Nephron (organoid): ENCODE measurements at regions not wholly inside any gene's neighbourhood (a gene's known extent, or its start where the extent isn't known, plus 50 kb on each side); places are given as distances from the start of the nearest gene placed in this dataset.

Experiments used
- H3K27ac Mint-ChIP-seq, 3 experiments: 2 replicates each; pipeline ENCODE4 v1.8.0; 2020; ENCODE audit warnings: mixed read lengths in 3 of 3, mild to moderate bottlenecking in 2 of 3, moderate library complexity in 1 of 3
- H3K27me3 Mint-ChIP-seq: 2 replicates; pipeline ENCODE4 v1.8.0; 2021; ENCODE audit warnings: low read depth, mild to moderate bottlenecking, moderate library complexity, mixed read lengths
- H3K36me3 Mint-ChIP-seq: 2 replicates; pipeline ENCODE4 v1.8.0; 2020; ENCODE audit warnings: low read depth, mixed read lengths
- H3K4me1 Mint-ChIP-seq: 2 replicates; pipeline ENCODE4 v1.8.0; 2020; ENCODE audit warnings: mixed read lengths
- H3K4me3 Mint-ChIP-seq, 3 experiments: 2 replicates each; pipeline ENCODE4 v1.8.0; 2020; ENCODE audit warnings: mild to moderate bottlenecking in 3 of 3, mixed read lengths in 3 of 3, moderate library complexity in 2 of 3
- H3K9me3 Mint-ChIP-seq: 2 replicates; pipeline ENCODE4 v1.8.0; 2020; ENCODE audit warnings: mixed read lengths
- CTCF ChIP-seq, 3 experiments: fragments of 200-600 bp; sonication (generic); IDR thresholded peaks; one replicate each; pipeline ENCODE4 v1.5.0; 2021; ENCODE audit warnings: antibody characterized with exemption in 3 of 3; ENCODE audit not compliant: unreplicated experiment in 3 of 3

- H3K27ac Mint-ChIP-seq: no peak overlapping the region
- no peaks in the 10 kb centered on the region for H3K4me1 Mint-ChIP-seq
- no peaks in the 10 kb centered on the region for H3K36me3 Mint-ChIP-seq
- H3K4me3 Mint-ChIP-seq: no peak overlapping the region
- H3K27me3 Mint-ChIP-seq: peaks cover 2% of the 10 kb centered on the region
- no peaks in the 10 kb centered on the region for H3K9me3 Mint-ChIP-seq
- TF ChIP-seq CTCF (IDR thresholded peaks at IDR 0.05; ENCODE audit: unreplicated experiment in 3 of 3): no peak
Measured at GRCh38 chr6:12533586-12533985, 183.0 kb upstream of the PHACTR1 start.

- Mint-ChIP-seq H3K27ac (no peak overlapping the region), H3K4me3 (no peak overlapping the region), H3K9me3 (no peaks in the 10 kb centered on the region), H3K36me3 (no peaks in the 10 kb centered on the region), H3K4me1 (no peaks in the 10 kb centered on the region), H3K27me3 (no peaks in the 10 kb centered on the region)
- no peak for TF ChIP-seq CTCF (IDR thresholded peaks at IDR 0.05; ENCODE audit: unreplicated experiment in 3 of 3)
Measured at GRCh38 chr6:12534069-12534853, 182.3 kb upstream of the PHACTR1 start.

DNA sequence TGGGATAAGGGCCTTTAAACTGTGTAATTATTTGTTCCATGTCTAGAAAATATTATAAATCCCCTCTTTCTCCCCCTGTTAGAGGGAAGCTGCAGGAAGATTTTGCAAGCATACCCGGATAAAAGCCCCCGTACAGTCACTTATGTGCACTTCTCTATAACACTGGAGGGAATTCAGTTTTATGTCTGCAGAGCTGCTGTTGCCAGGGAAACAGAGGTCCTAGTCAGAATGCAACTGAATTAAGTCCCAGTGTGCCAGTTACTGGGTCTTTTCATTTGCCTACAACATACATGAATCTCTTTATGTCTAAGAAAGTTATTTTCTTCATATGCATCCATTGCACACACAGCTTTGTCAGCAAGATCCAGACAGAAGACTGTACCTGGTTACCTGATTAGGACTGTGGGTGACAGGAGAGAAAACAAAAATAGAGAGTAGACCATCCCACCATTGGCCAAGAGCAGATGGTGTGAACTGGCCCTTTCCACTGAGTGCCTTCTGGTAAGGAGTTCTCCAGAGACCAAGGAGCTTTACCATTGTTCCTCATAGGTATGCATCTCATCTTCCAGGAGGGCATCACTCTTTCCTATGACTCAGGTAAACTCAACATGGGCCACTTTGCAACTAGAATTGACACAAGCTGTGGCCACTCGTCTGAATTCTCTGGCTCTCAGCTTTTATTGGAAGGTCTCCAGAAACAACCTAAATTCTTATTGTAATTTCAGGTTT is 180.8 kb upstream of the PHACTR1 start:
- no peaks in the 10 kb centered on the region for H3K9me3 Mint-ChIP-seq
- no peaks in the 10 kb centered on the region for H3K4me1 Mint-ChIP-seq
- no peak overlapping the region for H3K27ac Mint-ChIP-seq
- H3K36me3 Mint-ChIP-seq: no peaks in the 10 kb centered on the region
- H3K27me3 Mint-ChIP-seq: no peaks in the 10 kb centered on the region
- TF ChIP-seq CTCF (IDR thresholded peaks at IDR 0.05; ENCODE audit: unreplicated experiment in 3 of 3): no peak
- no peak overlapping the region for H3K4me3 Mint-ChIP-seq

GRCh38 chr6:12536416-12536815 is 180.2 kb upstream of the PHACTR1 start:
- H3K27ac Mint-ChIP-seq: no peak overlapping the region
- H3K9me3 Mint-ChIP-seq: no peaks in the 10 kb centered on the region

DNA sequence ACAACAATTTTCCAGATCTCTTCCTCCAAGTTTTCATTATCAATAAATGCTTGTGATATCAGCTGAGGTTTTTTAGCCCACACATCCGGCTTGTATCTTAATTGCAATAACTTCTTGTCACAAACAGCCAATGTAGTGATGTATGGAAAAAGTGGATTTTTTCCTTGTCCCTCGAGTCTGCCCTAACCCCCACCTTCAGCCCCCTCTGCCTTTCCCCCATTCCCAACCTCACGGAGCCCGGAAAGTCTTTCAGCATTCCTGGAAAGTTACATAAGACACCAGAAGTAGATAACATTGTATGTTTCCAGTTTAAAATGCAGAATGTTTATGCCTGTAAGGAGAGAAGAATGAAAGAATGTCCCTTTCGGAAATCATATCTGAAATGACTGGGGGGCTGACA is 179.2 kb upstream of the PHACTR1 start:
- Mint-ChIP-seq H3K4me3 (no peak overlapping the region), H3K27me3 (no peaks in the 10 kb centered on the region), H3K9me3 (no peaks in the 10 kb centered on the region), H3K27ac (no peak overlapping the region), H3K36me3 (no peaks in the 10 kb centered on the region), H3K4me1 (no peaks in the 10 kb centered on the region)
- no peak for TF ChIP-seq CTCF (IDR thresholded peaks at IDR 0.05; ENCODE audit: unreplicated experiment in 3 of 3)

More at GRCh38 chr6:12536416-12536815, 180.2 kb upstream of the PHACTR1 start:
- no peaks in the 10 kb centered on the region for H3K27me3 Mint-ChIP-seq
- H3K4me1 Mint-ChIP-seq: no peaks in the 10 kb centered on the region
- H3K4me3 Mint-ChIP-seq: no peak overlapping the region
- H3K36me3 Mint-ChIP-seq: no peaks in the 10 kb centered on the region
- no peak for TF ChIP-seq CTCF (IDR thresholded peaks at IDR 0.05; ENCODE audit: unreplicated experiment in 3 of 3)
